Dermis microvascular lymphatic vessel endothelial cell (primary cell): ENCODE measurements at regions not wholly inside any gene's neighbourhood (a gene's known extent, or its start where the extent isn't known, plus 50 kb on each side); places are given as distances from the start of the nearest gene placed in this dataset.
"Not testable (repeated sequence)": the region's sequence is repeated elsewhere in the genome, so short reads cannot be mapped to it uniquely, and the experiment has no call there.

ENCODE experiments used
- DNase-seq, 2 donors: peaks; one replicate each; pipeline versions ENCODE4 v3.0.0 to v3.0.0-alpha.2; 2010; ENCODE audit warnings: low read depth in 2 of 2

GRCh38 chr2:226478109-226478809 is 321.4 kb downstream of the IRS1 start:
- DNase-seq: no peak

GRCh38 chr2:226477221-226478108 is 322.2 kb downstream of the IRS1 start:
- DNase-seq: no peak

GRCh38 chr2:226475650-226476049 is 324.0 kb downstream of the IRS1 start:
- no peak for DNase-seq

GRCh38 chr2:226474131-226474530 is 325.5 kb downstream of the IRS1 start:
- DNase-seq: no peak

- no peak for DNase-seq
These were observed 327.6 kb downstream of the IRS1 start for GRCh38 chr2:226471987-226472470.

GRCh38 chr2:226467633-226468032 is 332.0 kb downstream of the IRS1 start:
- no peak for DNase-seq

- DNase-seq: no peak
These were observed 332.4 kb downstream of the IRS1 start for GRCh38 chr2:226467221-226467620.

- DNase-seq: no peak
These were observed 333.0 kb downstream of the IRS1 start for GRCh38 chr2:226466589-226466988.

GRCh38 chr2:226466124-226466523 is 333.5 kb downstream of the IRS1 start:
- no peak for DNase-seq

- DNase-seq: no peak
These were observed 335.2 kb downstream of the IRS1 start for GRCh38 chr2:226464380-226464779.

- DNase-seq: no peak
These were observed 336.5 kb downstream of the IRS1 start for GRCh38 chr2:226463154-226463553.

GRCh38 chr2:226461981-226462380 is 337.6 kb downstream of the IRS1 start:
- DNase-seq: no peak

- DNase-seq: not testable (repeated sequence)
These were observed 343.5 kb downstream of the IRS1 start for GRCh38 chr2:226456144-226456543.

GRCh38 chr2:226452768-226453167 is 346.9 kb downstream of the IRS1 start:
- no peak for DNase-seq

- no peak for DNase-seq
These were observed 348.1 kb downstream of the IRS1 start for GRCh38 chr2:226451486-226451885.

- DNase-seq: no peak
These were observed 349.5 kb downstream of the IRS1 start for GRCh38 chr2:226450141-226450540.

GRCh38 chr2:226447338-226448300 is 352.0 kb downstream of the IRS1 start:
- no peak for DNase-seq

- no peak for DNase-seq
These were observed 353.1 kb downstream of the IRS1 start for GRCh38 chr2:226446406-226447001.

- no peak for DNase-seq
These were observed 354.3 kb downstream of the IRS1 start for GRCh38 chr2:226445216-226445861.

- DNase-seq: no peak
These were observed 356.5 kb downstream of the IRS1 start for GRCh38 chr2:226443112-226443511.
